ENCODE measurements at regions not wholly inside any gene's neighbourhood (a gene's known extent, or its start where the extent isn't known, plus 50 kb on each side); places are given as distances from the start of the nearest gene placed in this dataset.

GRCh38 chr17:77604301-77604972 is 354.1 kb upstream of the TNRC6C start:
- Histone ChIP-seq H3K4me3 (no peak overlapping the region), H3K36me3 (no peaks in the 10 kb centered on the region), H3K27ac (no peak overlapping the region), H3K27me3 (no peaks in the 10 kb centered on the region), H3K9me3 (no peaks in the 10 kb centered on the region), H3K4me1 (peaks cover 0 to 32% (median 19%) of the 10 kb centered on the region in 4 donors)
- TF ChIP-seq CTCF (IDR thresholded peaks at IDR 0.05) = no peak
- no peak for TF ChIP-seq EP300 (IDR thresholded peaks at IDR 0.05)
- intact Hi-C loops (cut with DNase I; ENCODE audit: low total_unique reads) = no loop called here
- WGBS, 5 donors = 88 to 93% (median 89%) methylated on average over 15 of the region's 15 CpGs
- DNase-seq = no peak

DNA sequence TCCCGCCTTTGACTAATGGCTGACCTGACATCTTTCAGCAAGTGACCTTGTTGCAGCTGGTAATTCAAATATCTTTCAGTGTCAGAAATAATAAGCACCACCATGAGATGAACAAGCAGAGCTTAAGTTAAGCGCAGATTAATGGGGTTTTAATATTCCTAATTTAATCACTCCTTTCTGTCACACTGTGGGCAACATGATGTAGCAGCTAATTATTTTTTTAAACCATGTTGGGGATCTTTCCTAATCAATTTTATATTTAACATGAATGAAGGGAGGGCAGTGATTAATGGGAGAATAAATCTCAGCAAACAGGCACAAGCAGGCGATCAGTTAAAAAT is 353.6 kb upstream of the TNRC6C start:
- no peaks in the 10 kb centered on the region for H3K9me3 ChIP-seq
- intact Hi-C loops (cut with DNase I; ENCODE audit: low total_unique reads) = no loop called here
- no peaks in the 10 kb centered on the region for H3K36me3 ChIP-seq
- H3K27ac ChIP-seq = no peak overlapping the region
- DNase-seq = no peak
- TF ChIP-seq CTCF (IDR thresholded peaks at IDR 0.05) (no peak), POLR2A (IDR thresholded peaks at IDR 0.05) (no peak), EP300 (IDR thresholded peaks at IDR 0.05) (no peak), POLR2AphosphoS5 (IDR thresholded peaks at IDR 0.05) (no peak)
- WGBS, 5 donors = 89 to 98% (median 92%) methylated on average over 3 of the region's 3 CpGs
- H3K4me1 ChIP-seq = peaks cover 0 to 37% (median 21%) of the 10 kb centered on the region in 4 donors
- no peaks in the 10 kb centered on the region for H3K27me3 ChIP-seq
- H3K4me3 ChIP-seq = no peak overlapping the region

DNA sequence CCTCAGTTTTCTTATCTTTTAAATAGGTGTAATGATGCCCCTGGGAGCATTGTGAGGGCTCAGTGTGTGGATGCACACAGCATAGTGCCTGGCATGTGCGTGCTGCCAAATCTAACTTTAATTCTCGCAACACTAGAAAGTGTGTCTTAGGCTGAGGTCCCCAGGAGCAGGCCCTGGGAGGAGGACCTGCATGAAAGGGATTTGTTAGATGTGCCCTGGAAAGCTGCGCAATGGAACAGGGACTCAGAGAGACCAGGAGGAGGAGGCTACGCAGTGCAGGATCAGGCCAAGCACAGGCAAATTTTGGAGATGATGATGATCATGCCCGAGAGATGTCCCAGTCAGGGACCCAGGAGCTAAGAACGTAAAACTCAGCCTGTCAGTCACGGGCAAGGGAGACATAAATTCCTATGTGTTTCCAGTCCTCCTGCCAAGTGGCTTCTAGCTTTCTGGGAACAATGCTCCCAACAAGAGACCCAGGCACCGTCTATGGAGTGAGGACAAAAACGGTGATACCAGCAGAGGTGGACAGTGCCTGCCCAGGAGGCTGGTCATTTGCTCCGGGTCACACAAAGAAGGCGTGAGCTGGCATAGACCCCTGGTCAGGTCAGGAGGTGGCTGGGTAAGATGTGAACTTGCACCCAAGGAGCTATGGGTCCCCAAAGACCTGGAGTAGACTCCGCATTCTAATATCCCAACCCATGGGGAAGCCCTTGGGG is 352.2 kb upstream of the TNRC6C start:
- Histone ChIP-seq H3K27me3 (no peaks in the 10 kb centered on the region), H3K27ac (no peak overlapping the region), H3K4me3 (no peak overlapping the region), H3K9me3 (no peaks in the 10 kb centered on the region), H3K4me1 (peaks cover 6 to 41% (median 25%) of the 10 kb centered on the region in 4 donors), H3K36me3 (no peaks in the 10 kb centered on the region)
- WGBS, 5 donors = 84 to 90% (median 88%) methylated on average over 12 of the region's 12 CpGs
- intact Hi-C loops (cut with DNase I; ENCODE audit: low total_unique reads) = no loop called here
- DNase-seq = no peak
- no peak for TF ChIP-seq EP300 (IDR thresholded peaks at IDR 0.05)
- TF ChIP-seq POLR2AphosphoS5 (IDR thresholded peaks at IDR 0.05) = no peak
- no peak for TF ChIP-seq POLR2A (IDR thresholded peaks at IDR 0.05)
- TF ChIP-seq CTCF (IDR thresholded peaks at IDR 0.05) = no peak

GRCh38 chr17:77606865-77607210 is 351.7 kb upstream of the TNRC6C start:
- H3K4me3 ChIP-seq = no peak overlapping the region
- no peak for DNase-seq
- no peaks in the 10 kb centered on the region for H3K36me3 ChIP-seq
- intact Hi-C loops (cut with DNase I; ENCODE audit: low total_unique reads) = no loop called here
- H3K27ac ChIP-seq = no peak overlapping the region
- H3K9me3 ChIP-seq = no peaks in the 10 kb centered on the region
- H3K27me3 ChIP-seq = no peaks in the 10 kb centered on the region
- 68 to 90% (median 87%) methylated on average over 6 of the region's 6 CpGs for WGBS, 5 donors
- H3K4me1 ChIP-seq = peaks cover 6 to 36% (median 22%) of the 10 kb centered on the region in 4 donors
- TF ChIP-seq POLR2AphosphoS5 (IDR thresholded peaks at IDR 0.05) = no peak
- no peak for TF ChIP-seq CTCF (IDR thresholded peaks at IDR 0.05)
- no peak for TF ChIP-seq EP300 (IDR thresholded peaks at IDR 0.05)
- TF ChIP-seq POLR2A (IDR thresholded peaks at IDR 0.05) = no peak

All from stomach (tissue), 8 donors.